ENCODE measurements at regions not wholly inside any gene's neighbourhood (a gene's known extent, or its start where the extent isn't known, plus 50 kb on each side); places are given as distances from the start of the nearest gene placed in this dataset.

- no peak overlapping the region for H3K27ac ChIP-seq
- DNase-seq (no peak), ATAC-seq (no peak)
- no peaks in the 10 kb centered on the region for H3K4me1 ChIP-seq
- H3K4me3 ChIP-seq: no peak overlapping the region
- H3K9me3 ChIP-seq: no peaks in the 10 kb centered on the region
- intact Hi-C loops (cut with DNase I): no loop called here
- H3K36me3 ChIP-seq: no peaks in the 10 kb centered on the region
- H3K27me3 ChIP-seq: no peaks in the 10 kb centered on the region
- no peak for TF ChIP-seq CTCF (IDR thresholded peaks at IDR 0.05)
Observed at GRCh38 chr13:93060144-93060543, 166.5 kb upstream of the GPC6 start.

- H3K27me3 ChIP-seq: no peaks in the 10 kb centered on the region
- H3K27ac ChIP-seq: no peak overlapping the region
- no peak for TF ChIP-seq CTCF (IDR thresholded peaks at IDR 0.05)
- no peaks in the 10 kb centered on the region for H3K9me3 ChIP-seq
- intact Hi-C loops (cut with DNase I): no loop called here
- no peaks in the 10 kb centered on the region for H3K4me1 ChIP-seq
- H3K4me3 ChIP-seq: no peak overlapping the region
- H3K36me3 ChIP-seq: no peaks in the 10 kb centered on the region
- ATAC-seq (no peak), DNase-seq (no peak)
Observed at GRCh38 chr13:93066187-93066586, 160.4 kb upstream of the GPC6 start.

- no peaks in the 10 kb centered on the region for H3K36me3 ChIP-seq
- H3K4me1 ChIP-seq: no peaks in the 10 kb centered on the region
- no peaks in the 10 kb centered on the region for H3K27me3 ChIP-seq
- ATAC-seq: no peak
- intact Hi-C loops (cut with DNase I): no loop called here
- DNase-seq: no peak
- TF ChIP-seq CTCF (IDR thresholded peaks at IDR 0.05): no peak
- H3K27ac ChIP-seq: no peak overlapping the region
- no peak overlapping the region for H3K4me3 ChIP-seq
- no peaks in the 10 kb centered on the region for H3K9me3 ChIP-seq
Observed at GRCh38 chr13:93079294-93079693, 147.3 kb upstream of the GPC6 start.

- no peaks in the 10 kb centered on the region for H3K4me1 ChIP-seq
- ATAC-seq (no peak), DNase-seq (no peak)
- intact Hi-C loops (cut with DNase I): no loop called here
- no peaks in the 10 kb centered on the region for H3K9me3 ChIP-seq
- no peak for TF ChIP-seq CTCF (IDR thresholded peaks at IDR 0.05)
- H3K27me3 ChIP-seq: no peaks in the 10 kb centered on the region
- no peaks in the 10 kb centered on the region for H3K36me3 ChIP-seq
- no peak overlapping the region for H3K4me3 ChIP-seq
- H3K27ac ChIP-seq: no peak overlapping the region
Observed at GRCh38 chr13:93080166-93080565, 146.4 kb upstream of the GPC6 start.

- TF ChIP-seq CTCF (IDR thresholded peaks at IDR 0.05): no peak
- DNase-seq: no peak
- Histone ChIP-seq H3K4me1 (no peaks in the 10 kb centered on the region), H3K36me3 (no peaks in the 10 kb centered on the region), H3K27me3 (no peaks in the 10 kb centered on the region), H3K27ac (no peak overlapping the region), H3K9me3 (no peaks in the 10 kb centered on the region), H3K4me3 (no peak overlapping the region)
- intact Hi-C loops (cut with DNase I): no loop called here
- no peak for ATAC-seq
Observed at GRCh38 chr13:93080587-93080986, 146.0 kb upstream of the GPC6 start.

GRCh38 chr13:93086329-93086728 lies 140.3 kb upstream of the GPC6 start:
- no peak for TF ChIP-seq CTCF (IDR thresholded peaks at IDR 0.05)
- intact Hi-C loops (cut with DNase I): no loop called here
- Histone ChIP-seq H3K4me3 (no peak overlapping the region), H3K27ac (no peak overlapping the region), H3K36me3 (no peaks in the 10 kb centered on the region), H3K27me3 (no peaks in the 10 kb centered on the region), H3K9me3 (no peaks in the 10 kb centered on the region), H3K4me1 (no peaks in the 10 kb centered on the region)
- peak; percentile 59 for ATAC-seq
- DNase-seq: no peak

Measured in upper lobe of right lung (tissue), 1 donor.